GM10248 (cell line): ENCODE measurements at regions not wholly inside any gene's neighbourhood (a gene's known extent, or its start where the extent isn't known, plus 50 kb on each side); places are given as distances from the start of the nearest gene placed in this dataset.
"Not testable (repeated sequence)": the region's sequence is repeated elsewhere in the genome, so short reads cannot be mapped to it uniquely, and the experiment has no call there.

Experiments
- CTCF ChIA-PET: fragments of 300-600 bp; sonication (Branson Sonifier 250); formaldehyde crosslinking; extraction: SDS; loops from one replicate; lab custom pipeline; 2021; ENCODE audit warnings: antibody characterized with exemption; lab: Yijun Ruan, JAX
- POLR2A ChIA-PET: fragments of 350-650 bp; sonication (Branson Sonifier 250); formaldehyde crosslinking; extraction: SDS; loops from one replicate; lab custom pipeline; 2020; ENCODE audit warnings: antibody characterized with exemption; lab: Yijun Ruan, JAX
- DNase-seq: peaks from one replicate; pipeline ENCODE4 v3.0.0; 2012; ENCODE audit errors: extremely low spot score
- CTCF ChIP-seq: IDR thresholded peaks from 2 replicates; pipeline ENCODE4 v1.5.1; 2012; ENCODE audit warnings: mild to moderate bottlenecking, low read depth; ENCODE audit errors: extremely low read depth, missing control alignments, control extremely low read depth

DNA sequence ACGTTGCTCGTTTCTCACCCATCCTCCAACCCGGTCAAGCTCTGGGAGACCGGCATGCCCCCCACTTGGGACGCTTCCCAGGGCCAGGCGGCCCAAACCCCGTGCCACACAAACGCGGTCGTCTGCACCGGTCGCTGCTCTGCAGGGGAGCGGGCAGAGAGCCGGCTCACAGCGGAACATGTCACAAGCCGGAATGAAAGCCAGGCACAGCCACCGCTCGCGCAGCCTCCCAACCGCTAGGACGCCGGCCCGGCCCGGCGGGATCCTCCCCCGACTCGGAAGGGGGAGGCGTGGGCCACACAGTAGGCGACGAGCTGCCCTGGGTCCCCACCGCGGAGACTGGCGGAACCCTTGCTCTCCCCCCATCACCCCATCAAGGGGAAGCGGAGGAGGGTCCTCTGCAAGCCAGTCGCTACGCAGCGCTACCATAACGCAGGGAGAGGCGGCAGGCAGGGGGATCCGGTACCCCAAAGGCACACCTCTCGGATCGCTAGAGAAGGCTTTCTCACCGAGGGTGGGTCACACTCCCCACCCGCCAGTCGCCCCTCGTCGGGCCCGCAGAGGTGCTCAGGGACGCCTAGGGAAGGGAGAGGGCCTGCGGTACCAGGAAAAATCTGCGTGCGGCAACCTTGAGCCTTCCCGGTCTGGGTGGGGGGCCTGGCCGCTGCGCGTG, 768.4 kb upstream of the DEFB115 start:
- no peak for TF ChIP-seq CTCF
- ChIA-PET CTCF (no interaction called here), POLR2A (no interaction called here)
- no peak for DNase-seq

- TF ChIP-seq CTCF: no peak
- ChIA-PET CTCF (no interaction called here), POLR2A (no interaction called here)
- DNase-seq: no peak
These were observed 767.9 kb upstream of the DEFB115 start for GRCh38 chr20:30489614-30490003.

DNA sequence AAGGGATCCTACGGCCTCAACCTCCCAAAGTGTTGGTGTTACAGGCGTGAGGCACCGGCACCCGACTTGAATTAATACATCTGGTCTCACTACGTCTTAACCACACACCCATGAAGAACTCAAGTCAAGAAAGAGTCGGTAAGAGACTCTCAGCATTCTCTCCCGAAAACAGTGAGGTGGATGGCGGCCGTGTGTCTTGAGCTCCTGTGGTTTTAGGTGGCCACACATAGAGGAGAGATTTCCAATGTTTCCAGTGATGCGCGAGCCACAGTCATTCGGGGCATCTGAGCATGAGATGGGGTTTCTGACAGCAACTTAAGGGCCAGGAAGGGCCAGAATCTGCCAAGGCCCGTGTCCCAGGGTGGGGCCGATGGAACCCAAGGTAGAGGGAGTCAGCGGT, 766.4 kb upstream of the DEFB115 start:
- TF ChIP-seq CTCF: no peak
- CTCF ChIA-PET: no interaction called here
- POLR2A ChIA-PET: no interaction called here
- DNase-seq: no peak

DNA sequence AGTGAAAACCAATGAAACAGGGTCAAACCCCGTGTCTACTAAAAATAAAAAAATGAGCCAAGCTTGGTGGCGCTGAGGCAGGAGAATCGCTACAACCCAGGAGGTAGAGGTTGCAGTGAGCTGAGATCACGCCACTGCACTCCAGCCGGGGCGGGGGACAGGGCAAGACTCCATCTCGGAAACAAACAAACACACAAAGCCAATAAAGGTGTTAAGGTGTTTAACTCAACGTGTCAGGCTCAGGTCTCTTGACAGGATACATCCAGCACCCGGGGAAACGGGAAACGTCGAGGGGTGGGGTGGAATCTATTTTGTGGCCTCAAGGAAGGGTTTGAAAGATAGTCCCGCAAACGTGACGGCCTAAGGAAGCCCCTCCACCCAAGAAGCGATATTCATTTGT, 760.8 kb upstream of the DEFB115 start:
- CTCF ChIA-PET, DNase-seq, POLR2A ChIA-PET: not testable (repeated sequence)

- CTCF ChIA-PET, POLR2A ChIA-PET, DNase-seq: not testable (repeated sequence)
These were observed 760.3 kb upstream of the DEFB115 start for GRCh38 chr20:30497191-30497590.

GRCh38 chr20:30499123-30499522, 758.3 kb upstream of the DEFB115 start:
- DNase-seq: no peak
- CTCF ChIA-PET: no interaction called here
- no peak for TF ChIP-seq CTCF
- POLR2A ChIA-PET: no interaction called here

- CTCF ChIA-PET, DNase-seq, POLR2A ChIA-PET: not testable (repeated sequence)
These were observed 757.6 kb upstream of the DEFB115 start for GRCh38 chr20:30499716-30500446.

DNA sequence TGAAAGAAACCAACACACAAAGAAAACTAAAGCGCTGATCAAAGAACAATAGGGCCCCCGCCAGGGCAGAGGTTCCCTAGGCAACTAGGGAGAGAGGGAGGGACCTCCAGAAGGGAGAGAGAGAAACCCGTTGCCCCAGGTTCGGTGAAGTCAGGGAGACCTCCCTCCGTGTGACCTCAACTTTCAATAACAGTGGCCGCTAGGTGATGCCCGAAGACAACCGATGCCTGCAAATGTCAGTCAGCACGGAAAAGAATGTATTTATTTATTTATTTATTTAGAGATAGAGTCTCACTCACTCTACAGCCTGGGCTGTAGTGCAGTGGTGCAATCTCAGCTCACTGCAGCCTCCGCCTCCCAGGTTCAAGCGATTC, 757.0 kb upstream of the DEFB115 start:
- DNase-seq, CTCF ChIA-PET: not testable (repeated sequence)

More for the DNA sequence above, 757.0 kb upstream of the DEFB115 start:
- POLR2A ChIA-PET: not testable (repeated sequence)
